HG02943 (cell line): ENCODE measurements at regions not wholly inside any gene's neighbourhood (a gene's known extent, or its start where the extent isn't known, plus 50 kb on each side); places are given as distances from the start of the nearest gene placed in this dataset.

Experiments used
- ATAC-seq: cut with Tn5 transposase; IDR thresholded peaks from one replicate; pipeline ENCODE4 v1.9.1; 2021; ENCODE audit warnings: mild to moderate bottlenecking, low read depth, moderate library complexity; ENCODE audit not compliant: unreplicated experiment

- ATAC-seq, result no peak
Observed at GRCh38 chr14:66435683-66436082, 50.5 kb upstream of the CCDC196 start.
